Germinal center (tissue), 1 donor: ENCODE measurements at regions not wholly inside any gene's neighbourhood (a gene's known extent, or its start where the extent isn't known, plus 50 kb on each side); places are given as distances from the start of the nearest gene placed in this dataset.
"Not testable (repeated sequence)": the region's sequence is repeated elsewhere in the genome, so short reads cannot be mapped to it uniquely, and the experiment has no call there.

Source experiments
- DNase-seq: peaks from one replicate; pipeline ENCODE4 v3.0.0; 2012; ENCODE audit warnings: mixed read lengths, low spot score

- DNase-seq, result no peak
Measured at GRCh38 chr1:8144323-8144722, 118.2 kb upstream of the ERRFI1 start.

GRCh38 chr1:8142955-8143629 is 117.0 kb upstream of the ERRFI1 start:
- no peak for DNase-seq

- no peak for DNase-seq
Measured at GRCh38 chr1:8139941-8140340, 113.8 kb upstream of the ERRFI1 start.

- no peak for DNase-seq
Measured at GRCh38 chr1:8139383-8139782, 113.3 kb upstream of the ERRFI1 start.

- DNase-seq, result no peak
Measured at GRCh38 chr1:8138673-8139072, 112.6 kb upstream of the ERRFI1 start.

- no peak for DNase-seq
Measured at GRCh38 chr1:8137481-8138244, 111.6 kb upstream of the ERRFI1 start.

GRCh38 chr1:8136766-8137165 is 110.7 kb upstream of the ERRFI1 start:
- DNase-seq, result no peak

GRCh38 chr1:8135250-8135649 is 109.1 kb upstream of the ERRFI1 start:
- no peak for DNase-seq

GRCh38 chr1:8134546-8135235 is 108.6 kb upstream of the ERRFI1 start:
- no peak for DNase-seq

GRCh38 chr1:8133657-8134430 is 107.7 kb upstream of the ERRFI1 start:
- no peak for DNase-seq

GRCh38 chr1:8133190-8133589 is 107.1 kb upstream of the ERRFI1 start:
- no peak for DNase-seq

GRCh38 chr1:8127171-8127641 is 101.1 kb upstream of the ERRFI1 start:
- no peak for DNase-seq

GRCh38 chr1:8122477-8123407 is 96.6 kb upstream of the ERRFI1 start:
- DNase-seq, result no peak

GRCh38 chr1:8122160-8122476 is 96.0 kb upstream of the ERRFI1 start:
- DNase-seq, result no peak

GRCh38 chr1:8121261-8122159 is 95.4 kb upstream of the ERRFI1 start:
- DNase-seq, result no peak

GRCh38 chr1:8120693-8121260 is 94.7 kb upstream of the ERRFI1 start:
- no peak for DNase-seq

GRCh38 chr1:8118736-8119135 is 92.6 kb upstream of the ERRFI1 start:
- not testable (repeated sequence) for DNase-seq

- DNase-seq, result no peak
Measured at GRCh38 chr1:8118031-8118451, 91.9 kb upstream of the ERRFI1 start.

GRCh38 chr1:8116894-8117264 is 90.8 kb upstream of the ERRFI1 start:
- no peak for DNase-seq

- no peak for DNase-seq
Measured at GRCh38 chr1:8115769-8116167, 89.7 kb upstream of the ERRFI1 start.
